ENCODE measurements at regions not wholly inside any gene's neighbourhood (a gene's known extent, or its start where the extent isn't known, plus 50 kb on each side); places are given as distances from the start of the nearest gene placed in this dataset.

- Mint-ChIP-seq H3K4me3 (ENCODE audit: unreplicated experiment) (no peak overlapping the region), H3K27me3 (ENCODE audit: unreplicated experiment) (no peaks in the 10 kb centered on the region), H3K36me3 (ENCODE audit: unreplicated experiment) (no peaks in the 10 kb centered on the region), H3K4me1 (ENCODE audit: unreplicated experiment) (peaks cover 2% of the 10 kb centered on the region), H3K27ac (ENCODE audit: unreplicated experiment) (no peak overlapping the region), H3K9me3 (ENCODE audit: unreplicated experiment) (no peaks in the 10 kb centered on the region)
- no peak for DNase-seq (ENCODE audit: extremely low spot score, unreplicated experiment)
- no peak for TF ChIP-seq CTCF (IDR thresholded peaks at IDR 0.05)
These were observed 94.7 kb downstream of the NTMT2 start for GRCh38 chr1:170240409-170240808.

- no peak for DNase-seq (ENCODE audit: extremely low spot score, unreplicated experiment)
- no peak for TF ChIP-seq CTCF (IDR thresholded peaks at IDR 0.05)
- Mint-ChIP-seq H3K4me1 (ENCODE audit: unreplicated experiment) (peaks cover 2% of the 10 kb centered on the region), H3K27me3 (ENCODE audit: unreplicated experiment) (no peaks in the 10 kb centered on the region), H3K4me3 (ENCODE audit: unreplicated experiment) (no peak overlapping the region), H3K27ac (ENCODE audit: unreplicated experiment) (no peak overlapping the region), H3K9me3 (ENCODE audit: unreplicated experiment) (no peaks in the 10 kb centered on the region), H3K36me3 (ENCODE audit: unreplicated experiment) (no peaks in the 10 kb centered on the region)
These were observed 95.6 kb downstream of the NTMT2 start for GRCh38 chr1:170241266-170241851.

- Mint-ChIP-seq H3K9me3 (ENCODE audit: unreplicated experiment) (peaks cover 6% of the 10 kb centered on the region), H3K27me3 (ENCODE audit: unreplicated experiment) (no peaks in the 10 kb centered on the region), H3K27ac (ENCODE audit: unreplicated experiment) (no peak overlapping the region), H3K36me3 (ENCODE audit: unreplicated experiment) (no peaks in the 10 kb centered on the region), H3K4me3 (ENCODE audit: unreplicated experiment) (no peak overlapping the region), H3K4me1 (ENCODE audit: unreplicated experiment) (no peaks in the 10 kb centered on the region)
- TF ChIP-seq CTCF (IDR thresholded peaks at IDR 0.05), result no peak
- no peak for DNase-seq (ENCODE audit: extremely low spot score, unreplicated experiment)
These were observed 102.2 kb downstream of the NTMT2 start for GRCh38 chr1:170247751-170248521.

GRCh38 chr1:170250531-170251276, 104.9 kb downstream of the NTMT2 start:
- no peaks in the 10 kb centered on the region for H3K36me3 Mint-ChIP-seq (ENCODE audit: unreplicated experiment)
- no peak overlapping the region for H3K4me3 Mint-ChIP-seq (ENCODE audit: unreplicated experiment)
- no peak for DNase-seq (ENCODE audit: extremely low spot score, unreplicated experiment)
- H3K4me1 Mint-ChIP-seq (ENCODE audit: unreplicated experiment), result no peaks in the 10 kb centered on the region
- TF ChIP-seq CTCF (IDR thresholded peaks at IDR 0.05), result no peak
- H3K9me3 Mint-ChIP-seq (ENCODE audit: unreplicated experiment), result peaks cover 6% of the 10 kb centered on the region
- no peak overlapping the region for H3K27ac Mint-ChIP-seq (ENCODE audit: unreplicated experiment)
- no peaks in the 10 kb centered on the region for H3K27me3 Mint-ChIP-seq (ENCODE audit: unreplicated experiment)

All from osteocyte (in vitro differentiated cells).